Glutamatergic neuron (in vitro differentiated cells): ENCODE measurements at regions not wholly inside any gene's neighbourhood (a gene's known extent, or its start where the extent isn't known, plus 50 kb on each side); places are given as distances from the start of the nearest gene placed in this dataset.

Source experiments
- DNase-seq: peaks from one replicate; pipeline ENCODE4 v3.0.0; 2022
- H3K27ac Mint-ChIP-seq: one replicate; pipeline ENCODE4 v1.8.0; 2020; ENCODE audit warnings: mild to moderate bottlenecking, mixed read lengths, inconsistent platforms; ENCODE audit not compliant: unreplicated experiment
- H3K27me3 Mint-ChIP-seq: one replicate; pipeline ENCODE4 v1.8.0; 2020; ENCODE audit warnings: mild to moderate bottlenecking, moderate library complexity, mixed read lengths, inconsistent platforms; ENCODE audit not compliant: unreplicated experiment
- H3K36me3 Mint-ChIP-seq: one replicate; pipeline ENCODE4 v1.8.0; 2020; ENCODE audit warnings: mild to moderate bottlenecking, mixed read lengths, inconsistent platforms; ENCODE audit not compliant: unreplicated experiment
- H3K4me1 Mint-ChIP-seq: one replicate; pipeline ENCODE4 v1.8.0; 2020; ENCODE audit warnings: mild to moderate bottlenecking, low read depth, mixed read lengths, inconsistent platforms; ENCODE audit not compliant: unreplicated experiment
- H3K4me3 Mint-ChIP-seq: one replicate; pipeline ENCODE4 v1.8.0; 2020; ENCODE audit warnings: mild to moderate bottlenecking, mixed read lengths, inconsistent platforms; ENCODE audit not compliant: unreplicated experiment
- H3K9me3 Mint-ChIP-seq: one replicate; pipeline ENCODE4 v1.8.0; 2020; ENCODE audit warnings: mild to moderate bottlenecking, moderate library complexity, mixed read lengths, inconsistent platforms; ENCODE audit not compliant: unreplicated experiment
- TF ChIP-seq, protein P1 (sequence below): fragments of 200-600 bp; sonication (generic); IDR thresholded peaks from one replicate; pipeline ENCODE4 v1.5.0; 2021; ENCODE audit not compliant: partially characterized antibody, unreplicated experiment

DNA sequence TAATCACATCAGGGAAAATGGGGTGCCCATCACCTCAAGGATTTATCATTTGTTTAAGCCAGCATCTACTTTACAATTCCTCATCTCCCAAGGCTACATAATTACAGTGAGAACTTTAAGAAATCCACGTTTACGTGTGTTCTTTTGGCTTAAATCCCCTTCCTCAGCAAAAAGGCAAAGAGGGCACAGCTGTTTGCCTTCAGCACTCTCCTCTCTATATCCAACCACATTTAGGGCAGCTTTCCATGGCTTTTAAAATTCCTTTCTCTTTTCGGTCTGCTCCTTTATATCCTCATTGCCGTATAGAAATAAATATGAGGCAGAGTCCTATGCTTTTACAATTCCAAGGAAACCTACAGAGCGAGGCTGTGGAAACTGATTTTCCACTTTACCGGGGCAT is 175.9 kb downstream of the EMP1 start:
- Mint-ChIP-seq H3K4me3 (no peak overlapping the region), H3K36me3 (no peaks in the 10 kb centered on the region), H3K9me3 (no peaks in the 10 kb centered on the region), H3K27ac (no peak overlapping the region), H3K27me3 (no peaks in the 10 kb centered on the region), H3K4me1 (peaks cover 2% of the 10 kb centered on the region)
- TF ChIP-seq, protein P1, sequence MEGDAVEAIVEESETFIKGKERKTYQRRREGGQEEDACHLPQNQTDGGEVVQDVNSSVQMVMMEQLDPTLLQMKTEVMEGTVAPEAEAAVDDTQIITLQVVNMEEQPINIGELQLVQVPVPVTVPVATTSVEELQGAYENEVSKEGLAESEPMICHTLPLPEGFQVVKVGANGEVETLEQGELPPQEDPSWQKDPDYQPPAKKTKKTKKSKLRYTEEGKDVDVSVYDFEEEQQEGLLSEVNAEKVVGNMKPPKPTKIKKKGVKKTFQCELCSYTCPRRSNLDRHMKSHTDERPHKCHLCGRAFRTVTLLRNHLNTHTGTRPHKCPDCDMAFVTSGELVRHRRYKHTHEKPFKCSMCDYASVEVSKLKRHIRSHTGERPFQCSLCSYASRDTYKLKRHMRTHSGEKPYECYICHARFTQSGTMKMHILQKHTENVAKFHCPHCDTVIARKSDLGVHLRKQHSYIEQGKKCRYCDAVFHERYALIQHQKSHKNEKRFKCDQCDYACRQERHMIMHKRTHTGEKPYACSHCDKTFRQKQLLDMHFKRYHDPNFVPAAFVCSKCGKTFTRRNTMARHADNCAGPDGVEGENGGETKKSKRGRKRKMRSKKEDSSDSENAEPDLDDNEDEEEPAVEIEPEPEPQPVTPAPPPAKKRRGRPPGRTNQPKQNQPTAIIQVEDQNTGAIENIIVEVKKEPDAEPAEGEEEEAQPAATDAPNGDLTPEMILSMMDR, result no peak
- no peak for DNase-seq

DNA sequence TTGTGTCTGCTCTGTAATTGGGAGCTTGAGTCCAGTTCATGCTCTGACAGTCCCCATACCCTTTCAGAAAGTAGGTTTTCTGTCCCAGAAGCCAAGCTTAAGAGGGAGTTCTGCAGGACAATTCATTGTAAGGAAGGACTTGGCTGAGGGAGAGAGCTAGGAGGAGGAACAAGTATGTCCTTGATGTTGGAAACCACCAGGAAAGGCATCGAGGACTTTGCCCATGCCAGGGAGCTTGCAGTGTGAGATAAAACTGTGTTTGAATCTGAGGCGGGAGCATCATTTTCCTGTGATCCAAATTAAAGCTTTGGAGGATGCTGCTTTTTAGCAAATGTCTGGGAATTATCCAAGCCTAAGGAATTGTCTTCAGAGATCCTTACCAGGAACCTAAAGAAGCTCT is 175.3 kb downstream of the EMP1 start:
- Mint-ChIP-seq H3K27ac (no peak overlapping the region), H3K27me3 (no peaks in the 10 kb centered on the region), H3K9me3 (no peaks in the 10 kb centered on the region), H3K4me3 (no peak overlapping the region), H3K4me1 (peaks cover 2% of the 10 kb centered on the region), H3K36me3 (no peaks in the 10 kb centered on the region)
- DNase-seq, result no peak
- TF ChIP-seq, protein P1, result no peak

DNA sequence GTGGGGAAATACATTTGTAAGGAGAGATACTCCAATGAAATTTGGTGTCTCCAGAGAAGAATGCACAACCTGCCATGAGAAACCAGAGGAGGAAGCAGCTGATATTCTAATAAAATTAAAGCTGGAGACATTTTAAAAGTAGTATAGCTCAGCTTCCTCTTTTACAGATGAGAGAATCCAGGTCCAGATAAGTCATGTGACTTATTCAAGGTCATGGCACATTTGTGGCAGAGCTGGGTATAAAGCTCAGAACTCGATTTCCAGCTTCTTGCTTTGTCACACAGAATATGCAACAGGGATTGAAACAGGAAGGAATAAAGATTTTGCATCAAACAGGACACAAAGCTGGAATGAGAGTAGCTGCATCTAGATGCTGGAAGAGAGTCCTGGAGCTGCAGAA is 174.8 kb downstream of the EMP1 start:
- Mint-ChIP-seq H3K4me1 (peaks cover 2% of the 10 kb centered on the region), H3K27ac (no peak overlapping the region), H3K36me3 (no peaks in the 10 kb centered on the region)

DNA sequence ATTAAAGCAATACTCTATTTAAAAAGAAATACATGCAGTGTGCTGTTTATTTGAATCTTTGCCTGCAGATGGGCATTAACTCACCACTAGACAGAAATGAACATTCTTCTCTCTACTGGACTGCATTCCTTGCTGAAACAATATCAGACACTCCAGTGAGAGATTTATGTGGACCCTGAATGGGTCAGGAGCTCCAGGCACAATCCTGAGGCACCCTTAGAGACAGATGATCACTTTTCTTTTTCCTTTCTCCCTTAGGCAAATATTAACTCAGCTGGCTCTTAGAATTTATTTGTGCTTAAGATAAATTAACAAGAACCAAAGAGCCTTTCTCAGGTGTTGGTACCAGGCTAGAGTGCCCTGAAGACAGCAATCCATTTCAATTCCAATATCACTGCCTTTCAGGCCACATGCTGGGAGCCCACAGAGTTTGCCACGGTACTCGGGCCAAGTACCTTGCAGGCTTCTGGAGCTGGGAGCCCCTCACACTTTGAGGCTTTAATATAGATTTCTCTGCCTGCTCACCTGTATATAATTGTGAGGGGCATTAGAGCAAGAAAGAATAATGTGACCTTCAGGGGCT is 173.0 kb downstream of the EMP1 start:
- TF ChIP-seq, protein P1, result no peak
- Mint-ChIP-seq H3K27me3 (no peaks in the 10 kb centered on the region), H3K27ac (no peak overlapping the region), H3K4me3 (no peak overlapping the region), H3K36me3 (no peaks in the 10 kb centered on the region), H3K4me1 (peaks cover 2% of the 10 kb centered on the region), H3K9me3 (no peaks in the 10 kb centered on the region)
- DNase-seq, result no peak

More for the DNA sequence above, 174.8 kb downstream of the EMP1 start:
- Mint-ChIP-seq H3K9me3 (no peaks in the 10 kb centered on the region), H3K4me3 (no peak overlapping the region), H3K27me3 (no peaks in the 10 kb centered on the region)
- TF ChIP-seq, protein P1, result no peak
- DNase-seq, result no peak

DNA sequence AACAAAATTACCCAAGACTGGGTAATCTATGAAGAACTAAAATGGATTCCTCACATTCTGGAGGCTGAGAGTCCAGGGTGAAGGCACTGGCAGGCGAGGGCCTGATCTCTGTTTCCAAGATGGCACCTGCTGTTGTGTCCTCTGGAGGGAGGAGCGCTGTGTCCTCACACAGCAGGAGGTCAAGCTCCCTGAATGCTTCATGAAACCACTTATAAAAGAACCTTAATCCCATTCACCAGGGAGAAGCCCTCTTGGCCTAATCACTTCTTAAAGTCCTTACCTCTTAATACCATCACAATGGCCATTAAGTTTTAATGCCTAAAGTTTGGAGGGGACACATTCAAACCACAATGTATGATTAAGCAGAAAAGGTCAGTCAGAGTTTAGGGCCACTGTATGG is 172.4 kb downstream of the EMP1 start:
- H3K9me3 Mint-ChIP-seq, result no peaks in the 10 kb centered on the region
- TF ChIP-seq, protein P1, result no peak
- no peak overlapping the region for H3K4me3 Mint-ChIP-seq
- no peaks in the 10 kb centered on the region for H3K36me3 Mint-ChIP-seq
- H3K27ac Mint-ChIP-seq, result no peak overlapping the region
- no peaks in the 10 kb centered on the region for H3K27me3 Mint-ChIP-seq
- H3K4me1 Mint-ChIP-seq, result peaks cover 2% of the 10 kb centered on the region
- DNase-seq, result no peak
